ENCODE measurements at regions not wholly inside any gene's neighbourhood (a gene's known extent, or its start where the extent isn't known, plus 50 kb on each side); places are given as distances from the start of the nearest gene placed in this dataset.

DNA sequence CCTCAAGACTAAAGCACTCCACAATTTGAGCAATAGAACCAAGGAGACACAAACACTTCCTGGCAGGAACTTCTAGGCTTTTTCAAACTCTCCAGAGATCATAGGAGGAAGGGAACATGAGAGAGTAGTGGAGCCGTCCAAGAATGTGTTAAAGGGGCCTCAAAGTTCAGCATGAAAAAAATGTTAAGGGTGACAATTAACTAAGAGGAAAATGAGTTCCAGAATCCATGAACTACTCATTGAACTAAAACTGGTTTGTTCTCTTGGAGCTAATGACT, 122.0 kb downstream of the WIF1 start:
- Histone ChIP-seq H3K9me2 (ENCODE audit: insufficient read depth, low read length) (no peaks in the 10 kb centered on the region), H3K9ac (ENCODE audit: low read length) (no peak overlapping the region), H3K4me3 (ENCODE audit: low read length) (no peak overlapping the region), H3K4me2 (ENCODE audit: low read length) (no peak overlapping the region), H3K79me2 (replicated peaks; ENCODE audit: insufficient read depth, low read length) (no peaks in the 10 kb centered on the region), H3K9me3 (ENCODE audit: low read length) (peaks cover 5% of the 10 kb centered on the region), H3K27me3 (ENCODE audit: insufficient read depth, low read depth, low read length) (no peaks in the 10 kb centered on the region), H4K20me1 (ENCODE audit: insufficient read depth) (no peaks in the 10 kb centered on the region), H3F3A (ENCODE audit: insufficient read depth, low read length, poor library complexity, severe bottlenecking) (no peaks in the 10 kb centered on the region), H2AFZ (ENCODE audit: low read depth, low read length) (no peak overlapping the region), H3K36me3 (ENCODE audit: insufficient read depth, low read length) (no peaks in the 10 kb centered on the region), H3K27ac (ENCODE audit: low read length) (no peak overlapping the region)
- TF ChIP-seq SMC3 (conservative IDR thresholded peaks at IDR 0.05; ENCODE audit: poor library complexity), result no peak

Small RNA genes lying in the stretch of these regions (small RNA-seq; reads per million reads assigned to genes)
- gene RNU6ATAC42P, result 0 to 0.03 (median 0) reads per million in 3 experiments
